ENCODE measurements at regions not wholly inside any gene's neighbourhood (a gene's known extent, or its start where the extent isn't known, plus 50 kb on each side); places are given as distances from the start of the nearest gene placed in this dataset.

DNA sequence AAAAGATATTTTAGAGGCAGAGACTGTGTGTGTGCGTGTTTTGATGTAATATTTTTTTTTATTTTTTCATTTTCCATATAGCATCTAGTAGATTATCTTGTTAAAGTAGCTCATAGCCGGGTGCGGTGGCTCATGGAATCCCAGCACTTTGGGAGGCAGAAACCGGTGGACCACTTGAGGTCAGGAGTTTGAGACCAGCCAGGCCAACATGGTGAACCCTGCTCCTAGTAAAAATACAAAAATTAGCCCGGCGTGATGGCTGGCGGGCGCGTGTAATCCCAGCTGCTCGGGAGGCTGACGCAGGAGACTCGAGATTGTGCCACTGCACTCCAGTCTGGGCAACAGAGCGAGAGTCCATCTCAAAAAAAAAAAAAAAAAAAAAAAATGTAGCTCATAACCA lies 1481.2 kb upstream of the CADM2 start:
- TF ChIP-seq YY1 (IDR thresholded peaks at IDR 0.05; ENCODE audit: insufficient read depth, insufficient read length): no peak
- no peak for TF ChIP-seq ZNF274 (IDR thresholded peaks at IDR 0.05; ENCODE audit: low read depth, low read length)
